Nucleus accumbens (tissue), 56 donors: ENCODE measurements at regions not wholly inside any gene's neighbourhood (a gene's known extent, or its start where the extent isn't known, plus 50 kb on each side); places are given as distances from the start of the nearest gene placed in this dataset.

ENCODE experiments used
- DNase-seq, 56 donors: peaks; one replicate each; lab custom pipeline; 2025; lab: John Stamatoyannopoulos, UW

- no peak for DNase-seq
These were observed 50.5 kb downstream of the RGS12 start for GRCh38 chr4:3343358-3343757.

- no peak for DNase-seq
These were observed 51.3 kb downstream of the RGS12 start for GRCh38 chr4:3344104-3344503.

- no peak for DNase-seq
These were observed 51.8 kb downstream of the RGS12 start for GRCh38 chr4:3344596-3344995.

- DNase-seq: no peak
These were observed 52.6 kb downstream of the RGS12 start for GRCh38 chr4:3345384-3345783.

GRCh38 chr4:3346146-3346545, 53.3 kb downstream of the RGS12 start:
- DNase-seq: peak in 13 of 56 donors; percentile 15 to 65 (median 35)

GRCh38 chr4:3347871-3348270, 55.0 kb downstream of the RGS12 start:
- no peak for DNase-seq

- no peak for DNase-seq
These were observed 55.8 kb downstream of the RGS12 start for GRCh38 chr4:3348621-3349020.

- DNase-seq: no peak
These were observed 56.3 kb downstream of the RGS12 start for GRCh38 chr4:3349116-3349515.

GRCh38 chr4:3351997-3352396, 59.2 kb downstream of the RGS12 start:
- DNase-seq: no peak

GRCh38 chr4:3352505-3352904, 59.7 kb downstream of the RGS12 start:
- no peak for DNase-seq

- DNase-seq: no peak
These were observed 60.2 kb downstream of the RGS12 start for GRCh38 chr4:3352941-3353594.

GRCh38 chr4:3353752-3354454, 61.1 kb downstream of the RGS12 start:
- DNase-seq: no peak

- DNase-seq: no peak
These were observed 61.6 kb downstream of the RGS12 start for GRCh38 chr4:3354455-3354811.

- no peak for DNase-seq
These were observed 62.5 kb downstream of the RGS12 start for GRCh38 chr4:3355266-3355748.

- DNase-seq: no peak
These were observed 65.8 kb downstream of the RGS12 start for GRCh38 chr4:3358656-3359055.

- DNase-seq: no peak
These were observed 68.0 kb downstream of the RGS12 start for GRCh38 chr4:3360777-3361176.

GRCh38 chr4:3361406-3361805, 68.6 kb downstream of the RGS12 start:
- DNase-seq: no peak

- DNase-seq: no peak
These were observed 69.1 kb downstream of the RGS12 start for GRCh38 chr4:3361896-3362295.

- no peak for DNase-seq
These were observed 69.8 kb downstream of the RGS12 start for GRCh38 chr4:3362431-3363287.

- no peak for DNase-seq
These were observed 70.8 kb downstream of the RGS12 start for GRCh38 chr4:3363411-3364141.

GRCh38 chr4:3364199-3364598, 71.4 kb downstream of the RGS12 start:
- DNase-seq: no peak
